ENCODE measurements at regions not wholly inside any gene's neighbourhood (a gene's known extent, or its start where the extent isn't known, plus 50 kb on each side); places are given as distances from the start of the nearest gene placed in this dataset.

DNA sequence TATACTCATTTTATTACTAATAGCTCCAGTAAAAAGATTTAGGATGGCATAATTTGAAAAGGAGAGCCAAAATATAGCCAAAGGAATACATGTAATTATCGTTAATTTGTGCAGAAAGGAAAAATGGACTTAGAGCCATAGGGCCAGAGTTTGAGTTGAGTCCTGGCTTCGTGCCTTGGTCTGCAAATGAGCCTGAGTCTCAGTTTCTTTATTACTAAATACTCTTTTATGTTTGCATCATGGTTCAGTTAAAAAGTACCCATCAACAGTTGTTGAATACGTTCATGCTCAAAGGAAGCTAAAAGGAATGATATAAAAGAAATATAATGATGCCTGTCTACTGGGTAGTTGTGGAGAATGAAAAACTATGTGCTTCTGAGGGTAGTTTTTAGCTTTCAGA, 155.7 kb upstream of the FAM78B start:
- FAIRE-seq, result no peak
- no peak overlapping the region for H3K27ac ChIP-seq (ENCODE audit: low read depth, low read length)
- TF ChIP-seq EZH2 (IDR thresholded peaks at IDR 0.05; ENCODE audit: low read depth, low read length, severe bottlenecking), result no peak
- TF ChIP-seq HDAC6 (IDR thresholded peaks at IDR 0.05; ENCODE audit: low read depth, low read length), result no peak
- no peak for TF ChIP-seq SP1 (IDR thresholded peaks at IDR 0.05; ENCODE audit: low read depth, low read length)
- TF ChIP-seq, protein P1, sequence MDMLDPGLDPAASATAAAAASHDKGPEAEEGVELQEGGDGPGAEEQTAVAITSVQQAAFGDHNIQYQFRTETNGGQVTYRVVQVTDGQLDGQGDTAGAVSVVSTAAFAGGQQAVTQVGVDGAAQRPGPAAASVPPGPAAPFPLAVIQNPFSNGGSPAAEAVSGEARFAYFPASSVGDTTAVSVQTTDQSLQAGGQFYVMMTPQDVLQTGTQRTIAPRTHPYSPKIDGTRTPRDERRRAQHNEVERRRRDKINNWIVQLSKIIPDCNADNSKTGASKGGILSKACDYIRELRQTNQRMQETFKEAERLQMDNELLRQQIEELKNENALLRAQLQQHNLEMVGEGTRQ (IDR thresholded peaks at IDR 0.05; ENCODE audit: low read length), result no peak
- TF ChIP-seq GABPA (IDR thresholded peaks at IDR 0.05; ENCODE audit: borderline replicate concordance, insufficient read depth, low read length), result no peak
- TF ChIP-seq, protein P2, sequence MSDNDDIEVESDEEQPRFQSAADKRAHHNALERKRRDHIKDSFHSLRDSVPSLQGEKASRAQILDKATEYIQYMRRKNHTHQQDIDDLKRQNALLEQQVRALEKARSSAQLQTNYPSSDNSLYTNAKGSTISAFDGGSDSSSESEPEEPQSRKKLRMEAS (IDR thresholded peaks at IDR 0.05), result no peak
- TF ChIP-seq KDM1A (IDR thresholded peaks at IDR 0.05; ENCODE audit: borderline replicate concordance, low read length), result no peak
- no peak for TF ChIP-seq EP300 (IDR thresholded peaks at IDR 0.05; ENCODE audit: borderline replicate concordance in 1 of 2, low read depth in 2 of 2, low read length in 2 of 2)
- no peak for TF ChIP-seq SP4 (IDR thresholded peaks at IDR 0.05; ENCODE audit: low read length)
- no peak for TF ChIP-seq RAD21 (IDR thresholded peaks at IDR 0.05 in 1 of 2, conservative IDR thresholded peaks at IDR 0.05 in 1 of 2; ENCODE audit: low read depth in 2 of 2, low read length in 2 of 2)
- no peak for TF ChIP-seq JUN (IDR thresholded peaks at IDR 0.05; ENCODE audit: low read depth, low read length)
- TF ChIP-seq MAFK (IDR thresholded peaks at IDR 0.05; ENCODE audit: low read depth, low read length), result no peak
- TF ChIP-seq TAF7 (optimal IDR thresholded peaks at IDR 0.05; ENCODE audit: borderline replicate concordance, low read depth, low read length), result no peak
- TF ChIP-seq POLR2A (IDR thresholded peaks at IDR 0.05; ENCODE audit: control extremely low read depth in 1 of 2, low read depth in 2 of 2, low read length in 2 of 2), result no peak

More for the DNA sequence above, 155.7 kb upstream of the FAM78B start:
- Histone ChIP-seq H2BK5ac (ENCODE audit: low read depth, low read length) (no peak overlapping the region), H2BK20ac (ENCODE audit: low read length) (no peak overlapping the region), H3K23me2 (ENCODE audit: low read depth, low read length) (no peaks in the 10 kb centered on the region), H3K27me3 (replicated peaks in 1 of 4; ENCODE audit: control insufficient read depth in 3 of 4, extremely low read depth in 1 of 4, insufficient read depth in 3 of 4, low read length in 3 of 4) (no peaks in the 10 kb centered on the region), H3K79me1 (ENCODE audit: low read depth, low read length) (no peaks in the 10 kb centered on the region), H3K14ac (ENCODE audit: insufficient read length) (no peak overlapping the region), H3K4me1 (replicated peaks in 1 of 4; ENCODE audit: control insufficient read depth in 3 of 4, insufficient read depth in 4 of 4, low read length in 3 of 4) (0 out of 7 replicates have a peak, but pooled peaks cover 0 to 2% (median 0%) of the 10 kb centered on the region in 4 experiments), H4K91ac (replicated peaks; ENCODE audit: insufficient read length, low read length) (no peak overlapping the region), H4K8ac (ENCODE audit: extremely low read depth, insufficient read depth, low read length) (no peak overlapping the region), H2AFZ (ENCODE audit: low read length) (no peak overlapping the region), H3K9me3 (ENCODE audit: insufficient read depth in 2 of 2, low read depth in 1 of 2, low read length in 1 of 2) (no peaks in the 10 kb centered on the region), H3K23ac (ENCODE audit: insufficient read length) (no peak overlapping the region), H3K79me2 (ENCODE audit: control insufficient read depth in 1 of 2, insufficient read depth in 2 of 2, low read length in 2 of 2) (no peaks in the 10 kb centered on the region), H2AK5ac (ENCODE audit: low read depth, low read length) (no peak overlapping the region), H3K4me2 (ENCODE audit: insufficient read depth in 1 of 2, low read depth in 2 of 2, low read length in 2 of 2) (no peak overlapping the region), H3K4me3 (ENCODE audit: extremely low read depth in 1 of 4, insufficient read depth in 2 of 4, low read depth in 3 of 4, low read length in 4 of 4) (no peak overlapping the region), H2BK120ac (replicated peaks; ENCODE audit: low read depth, low read length) (no peak overlapping the region), H2BK12ac (ENCODE audit: low read depth, low read length) (no peak overlapping the region), H3K9ac (replicated peaks in 1 of 4; ENCODE audit: extremely low read depth in 1 of 4, low read depth in 3 of 4, low read length in 3 of 4) (no peak overlapping the region), H3K18ac (ENCODE audit: extremely low read depth, low read length) (no peak overlapping the region), H3K4ac (replicated peaks; ENCODE audit: insufficient read length, low read depth, low read length) (no peak overlapping the region), H4K5ac (ENCODE audit: insufficient read length, low read depth, low read length) (no peak overlapping the region), H4K20me1 (replicated peaks in 1 of 2; ENCODE audit: control insufficient read depth in 1 of 2, insufficient read depth in 2 of 2, low read length in 2 of 2) (no peaks in the 10 kb centered on the region), H3K56ac (replicated peaks; ENCODE audit: insufficient read length, low read depth, low read length) (no peak overlapping the region), H2BK15ac (ENCODE audit: low read length) (no peak overlapping the region), H3K36me3 (ENCODE audit: control insufficient read depth in 2 of 4, insufficient read depth in 4 of 4, low read length in 3 of 4) (no peaks in the 10 kb centered on the region)
- ChIA-PET CTCF (ENCODE audit: partially characterized antibody) (interaction anchor here (0.6 to 1.0 kb wide), 4 partner anchors 18 to 501 kb away, joined by 3 read pairs; partner anchors contain the start of gene FAM78B), POLR2A (ENCODE audit: partially characterized antibody) (no interaction called here)
- WGBS, 2 experiments (ENCODE audit: extremely low coverage in 1 of 2, insufficient coverage in 1 of 2, insufficient read length in 1 of 2, insufficient replicate concordance in 2 of 2, low coverage in 1 of 2, low lambda C conversion rate in 2 of 2, missing lambda C conversion rate in 1 of 2), result 94% methylated on average over 3 of the region's 3 CpGs; no CpG with 5 or more reads in 1 of the 2 experiments
- DNase-seq (ENCODE audit: low read depth in 1 of 2, low spot score in 2 of 2), result no peak

Data from H1 (cell line).